CD4-positive, alpha-beta T cell treated with Interferon alpha-2 for 1 hour (primary cell): ENCODE measurements at regions not wholly inside any gene's neighbourhood (a gene's known extent, or its start where the extent isn't known, plus 50 kb on each side); places are given as distances from the start of the nearest gene placed in this dataset.
"Not testable (repeated sequence)": the region's sequence is repeated elsewhere in the genome, so short reads cannot be mapped to it uniquely, and the experiment has no call there.

Source experiments
- DNase-seq, 2 donors: peaks; one replicate each; pipeline ENCODE4 v3.0.0-alpha.2; 2020 to 2022

GRCh38 chr15:98280284-98280975 lies 319.9 kb downstream of the ARRDC4 start:
- no peak for DNase-seq

DNA sequence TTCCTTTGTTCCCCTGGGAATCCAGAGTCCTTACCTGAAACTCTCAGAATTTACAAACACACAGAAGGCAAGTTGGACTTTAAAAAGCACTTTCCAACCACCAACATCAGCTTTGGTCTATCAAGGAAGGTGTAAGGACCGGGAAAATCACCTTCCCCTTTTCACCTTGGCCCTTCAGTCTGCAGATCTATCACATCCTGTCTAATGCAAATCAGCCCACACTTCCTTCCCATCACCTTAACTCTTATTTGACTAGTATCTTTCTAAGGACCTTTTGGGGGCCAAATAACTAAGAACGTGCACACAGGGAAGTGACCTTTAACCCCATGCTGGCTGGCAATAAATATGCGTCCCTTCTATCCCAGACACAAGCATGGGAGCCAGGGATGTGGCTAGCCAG lies 320.6 kb downstream of the ARRDC4 start:
- no peak for DNase-seq

DNA sequence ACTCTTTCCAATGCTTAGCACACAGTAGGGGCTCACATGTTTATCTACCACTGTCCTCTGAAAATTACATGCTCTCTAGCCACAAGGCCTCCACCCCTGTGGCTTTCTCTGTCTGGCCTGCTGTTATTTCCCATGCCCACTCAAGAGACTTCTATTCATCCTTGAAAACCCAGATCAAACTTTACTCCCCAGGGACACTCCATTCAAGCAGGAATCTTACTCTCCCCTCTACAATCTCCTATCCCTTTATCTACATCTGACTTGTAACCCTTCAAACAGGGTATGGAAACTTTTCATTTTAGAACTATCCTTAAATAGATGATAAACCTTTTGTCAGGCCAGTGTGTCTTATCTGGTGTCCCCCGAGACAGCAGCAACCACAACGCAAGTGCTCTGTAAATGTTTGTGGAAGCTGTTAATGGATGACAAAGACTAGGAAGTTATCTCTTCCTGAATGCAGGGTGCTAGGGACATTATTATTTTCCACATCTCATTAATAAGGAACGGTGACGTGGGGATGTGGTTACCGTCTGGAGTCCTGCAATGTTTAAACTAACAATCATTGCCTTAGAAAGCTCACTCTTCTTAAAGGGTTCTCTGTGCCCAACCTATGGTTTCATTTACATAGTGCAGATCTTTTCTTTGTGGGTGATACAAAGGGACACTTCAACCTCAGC lies 322.3 kb downstream of the ARRDC4 start:
- DNase-seq = no peak

DNA sequence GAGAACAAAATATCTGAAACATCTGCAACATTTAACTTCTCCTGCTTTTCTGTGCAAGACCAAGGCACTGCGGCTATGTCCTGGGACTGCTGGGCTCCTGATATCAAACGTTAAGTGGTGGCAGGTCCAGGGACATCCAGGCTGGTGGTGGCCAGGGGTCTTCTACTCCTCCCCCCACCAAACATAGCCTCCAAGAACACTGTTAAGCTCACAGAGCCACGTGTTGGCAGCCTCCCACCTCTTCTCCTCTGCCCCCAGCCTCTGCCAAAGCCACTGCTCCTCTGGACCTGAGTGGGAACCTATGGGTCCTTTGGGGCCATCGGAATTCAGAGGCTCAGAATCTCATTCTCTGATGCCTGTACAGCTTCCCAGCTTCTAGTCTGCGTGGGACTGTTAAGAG lies 325.7 kb downstream of the ARRDC4 start:
- DNase-seq = no peak

DNA sequence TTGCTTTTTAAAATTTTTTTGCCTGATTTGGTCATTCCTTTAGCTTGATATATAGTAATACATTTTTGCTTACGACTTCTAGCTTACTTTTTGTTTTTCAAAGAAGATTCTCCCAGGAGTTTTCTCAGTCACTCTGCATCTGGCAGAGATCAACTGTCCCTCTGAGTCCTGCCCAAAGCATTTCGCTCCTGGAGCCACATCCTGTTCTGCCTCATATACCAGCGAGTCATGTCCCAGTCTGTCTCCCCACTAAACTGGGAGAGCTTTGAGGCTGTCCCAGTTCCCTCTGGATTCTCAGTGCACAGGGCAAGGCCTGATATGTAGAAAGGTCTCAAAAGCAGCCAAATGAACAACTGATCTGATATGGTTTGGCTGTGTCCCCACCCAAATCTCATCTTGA lies 326.3 kb downstream of the ARRDC4 start:
- DNase-seq = no peak

DNA sequence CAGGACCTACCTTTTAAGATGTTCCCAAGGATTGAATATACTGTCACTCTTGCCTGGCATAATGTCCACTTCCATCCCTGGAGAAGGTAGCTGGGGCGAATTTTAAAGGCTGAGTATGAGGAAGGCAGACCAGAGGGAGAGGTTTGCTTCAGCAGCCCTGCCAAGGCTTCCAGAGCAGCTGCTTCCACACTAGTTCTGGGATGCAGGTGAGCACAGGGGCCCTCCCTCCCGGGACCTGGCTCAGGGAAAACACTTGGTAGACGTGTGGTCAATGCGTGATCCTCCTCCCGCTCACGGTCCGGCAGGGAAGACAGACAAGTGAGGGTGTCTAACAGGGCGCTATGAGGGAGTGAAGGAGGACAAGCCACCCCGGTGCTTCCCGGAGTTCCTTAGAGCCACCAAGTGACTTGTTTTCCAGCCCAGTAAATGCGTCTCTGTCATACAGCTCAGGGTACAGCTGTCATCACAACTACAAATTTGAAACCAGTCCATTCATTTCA lies 327.6 kb downstream of the ARRDC4 start:
- no peak for DNase-seq

DNA sequence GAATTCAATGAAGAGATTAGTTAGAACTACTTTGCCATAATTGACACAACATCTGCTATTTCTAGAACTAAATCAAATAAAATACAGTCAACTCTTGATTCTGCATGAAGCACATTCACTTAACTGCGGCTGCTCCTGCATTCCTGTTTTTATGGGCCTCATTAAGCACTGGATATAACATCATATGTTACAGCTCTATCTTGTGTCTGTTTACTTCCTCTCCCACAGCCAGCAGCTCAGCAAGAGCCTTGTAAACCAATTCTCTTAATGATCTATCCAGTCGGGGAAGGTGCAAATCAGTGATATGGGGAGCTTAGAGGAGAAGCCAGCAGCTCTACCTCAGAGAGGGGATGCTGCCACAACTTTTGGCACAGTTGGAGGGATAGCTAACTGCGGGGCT lies 329.2 kb downstream of the ARRDC4 start:
- no peak for DNase-seq

- no peak for DNase-seq
Measured at GRCh38 chr15:98292442-98293240, 332.1 kb downstream of the ARRDC4 start.

DNA sequence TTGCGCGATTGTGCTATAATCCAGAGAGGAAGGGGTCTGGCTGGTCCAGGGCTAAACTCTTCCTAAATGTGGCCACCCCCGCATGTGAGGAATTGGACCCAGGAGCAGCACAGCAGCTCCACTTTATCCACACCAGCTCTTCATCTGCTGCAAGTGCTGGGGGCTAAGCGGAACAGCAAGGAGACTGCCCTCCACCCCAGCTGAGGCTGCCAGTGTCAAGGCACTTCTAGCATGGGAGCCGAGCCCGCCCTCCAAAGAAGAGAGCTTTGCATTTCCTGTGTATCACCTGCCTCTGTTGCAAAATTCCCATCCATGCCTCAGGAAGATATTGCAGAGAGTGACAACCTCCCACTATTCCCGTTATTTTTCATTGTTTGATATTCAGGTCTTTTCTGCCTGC lies 333.6 kb downstream of the ARRDC4 start:
- DNase-seq = no peak

- DNase-seq = not testable (repeated sequence)
Measured at GRCh38 chr15:98295101-98295759, 334.7 kb downstream of the ARRDC4 start.

DNA sequence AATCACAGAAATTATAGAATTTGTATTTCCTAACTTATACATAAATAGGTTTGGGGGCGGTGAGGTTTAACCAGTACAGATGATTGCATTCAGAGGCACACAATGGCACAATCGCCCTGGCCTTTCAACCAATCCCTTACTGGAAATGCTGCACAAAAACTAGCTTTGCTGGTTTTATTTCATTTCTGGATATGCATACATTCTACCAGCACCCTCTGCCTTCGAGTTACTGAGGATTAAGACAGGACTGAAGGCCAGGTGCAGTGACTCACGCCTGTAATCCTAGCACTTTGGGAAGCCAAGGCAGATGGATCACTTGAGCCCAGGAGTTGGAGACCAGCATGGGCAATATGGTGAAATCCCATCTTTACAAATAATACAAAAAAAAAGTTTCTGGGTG lies 336.1 kb downstream of the ARRDC4 start:
- no peak for DNase-seq

DNA sequence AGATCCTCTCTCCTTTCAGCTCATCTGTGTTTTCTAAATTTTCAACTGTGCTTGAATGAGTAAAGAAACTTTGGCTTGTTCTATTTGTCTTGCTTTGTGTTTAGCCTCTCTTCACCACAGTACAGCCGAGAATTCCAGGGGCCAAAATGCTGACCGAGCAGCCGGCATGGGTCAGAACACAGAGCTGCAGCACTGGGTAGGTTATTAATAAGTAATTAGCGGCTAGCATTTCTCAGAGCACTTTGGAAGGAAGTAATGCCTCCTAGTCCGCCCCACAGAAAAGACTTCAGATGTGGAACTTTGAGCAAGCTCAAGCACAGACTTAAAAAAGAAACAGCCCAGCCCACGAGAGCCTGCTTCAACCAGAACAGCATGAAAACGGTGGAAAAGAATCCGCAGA lies 343.9 kb downstream of the ARRDC4 start:
- no peak for DNase-seq

DNA sequence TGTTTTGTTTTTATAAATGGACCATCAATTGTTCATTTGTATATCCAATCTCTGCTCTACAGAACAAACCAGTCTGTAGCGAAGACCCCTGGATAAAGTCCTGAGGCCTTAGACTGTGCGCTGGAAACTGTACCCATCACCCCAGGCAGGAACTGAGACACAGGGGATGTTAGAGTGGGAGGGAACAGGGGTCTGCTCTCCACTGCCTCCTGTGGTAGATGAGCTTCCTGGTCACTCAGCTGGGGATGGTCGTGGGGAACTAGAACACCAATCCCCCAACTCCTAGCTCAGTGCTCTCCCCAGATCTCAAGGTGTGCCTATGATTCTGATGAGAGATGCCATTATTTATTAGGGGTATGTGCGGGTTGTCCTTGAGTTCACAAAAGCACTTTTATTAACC lies 340.2 kb upstream of the IGF1R start:
- DNase-seq = no peak

DNA sequence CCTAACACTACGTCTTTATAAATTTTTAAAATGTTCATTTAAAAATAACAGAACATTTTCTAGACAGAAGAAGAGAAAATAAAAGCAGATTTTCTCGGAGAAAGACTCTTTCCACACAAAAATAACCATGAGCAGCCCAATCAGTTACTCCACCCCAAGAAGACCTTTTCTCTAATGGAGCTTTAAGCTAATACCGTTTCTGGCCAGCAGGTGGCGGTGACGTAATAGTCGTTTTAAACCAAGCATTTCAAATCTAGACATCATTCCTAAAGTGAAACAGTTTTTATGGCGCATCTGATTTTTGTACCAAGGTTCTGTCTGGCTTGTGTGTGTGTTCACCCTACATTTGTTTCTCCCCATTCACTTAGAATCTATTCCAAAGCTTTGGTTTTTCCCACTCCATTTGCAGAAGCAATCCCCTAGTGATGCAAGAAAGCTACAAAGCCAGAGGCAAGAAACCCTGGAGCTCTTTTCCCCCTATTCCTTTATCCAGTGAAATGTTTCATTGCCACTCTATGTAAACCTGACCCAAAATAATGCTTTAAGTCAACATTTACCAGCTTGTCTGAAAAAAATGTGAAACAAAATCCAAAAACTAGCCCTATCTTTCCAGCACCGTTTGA lies 336.7 kb upstream of the IGF1R start:
- peak; percentile 35 to 61 for DNase-seq

DNA sequence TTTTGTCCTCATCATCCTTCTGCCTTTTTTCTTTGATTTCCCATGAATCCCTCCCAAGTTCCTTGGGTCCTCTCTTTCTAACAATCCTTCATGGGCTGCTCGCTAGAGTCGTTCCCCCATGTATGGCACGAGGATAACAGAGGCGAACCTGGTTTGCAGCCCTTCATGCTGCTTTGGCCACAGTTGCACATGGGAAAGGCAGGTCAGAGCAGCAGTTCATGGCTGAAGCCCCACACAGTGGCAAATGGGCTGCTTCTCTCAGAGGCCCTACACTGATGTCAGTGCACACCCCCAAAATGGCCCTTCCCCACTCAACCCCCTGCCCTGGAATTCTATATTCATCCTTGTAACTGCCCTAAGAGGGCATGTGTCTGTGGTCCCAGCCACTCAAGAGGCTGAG lies 335.4 kb upstream of the IGF1R start:
- no peak for DNase-seq

GRCh38 chr15:98315971-98316370 lies 332.4 kb upstream of the IGF1R start:
- DNase-seq = no peak

DNA sequence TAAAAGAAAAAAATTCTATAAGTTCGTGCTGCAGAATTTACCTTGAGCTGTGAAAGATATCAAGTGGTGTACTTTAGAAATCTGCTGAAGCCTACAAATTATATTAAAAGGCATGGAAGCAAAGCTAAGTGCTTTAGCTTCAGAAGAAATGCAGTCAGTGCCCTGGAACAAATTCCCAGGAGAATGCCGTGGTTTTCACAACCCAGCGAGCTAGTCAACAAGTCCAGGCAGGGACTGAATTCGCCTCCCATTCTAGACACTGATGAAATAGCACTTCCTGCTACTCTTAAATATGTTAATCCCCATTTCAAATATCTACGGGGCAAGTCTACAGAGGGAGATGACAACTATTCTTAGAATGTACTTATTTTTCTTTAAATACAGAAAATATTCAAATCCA lies 326.4 kb upstream of the IGF1R start:
- DNase-seq = no peak

- DNase-seq = no peak
Measured at GRCh38 chr15:98322581-98322980, 325.8 kb upstream of the IGF1R start.

DNA sequence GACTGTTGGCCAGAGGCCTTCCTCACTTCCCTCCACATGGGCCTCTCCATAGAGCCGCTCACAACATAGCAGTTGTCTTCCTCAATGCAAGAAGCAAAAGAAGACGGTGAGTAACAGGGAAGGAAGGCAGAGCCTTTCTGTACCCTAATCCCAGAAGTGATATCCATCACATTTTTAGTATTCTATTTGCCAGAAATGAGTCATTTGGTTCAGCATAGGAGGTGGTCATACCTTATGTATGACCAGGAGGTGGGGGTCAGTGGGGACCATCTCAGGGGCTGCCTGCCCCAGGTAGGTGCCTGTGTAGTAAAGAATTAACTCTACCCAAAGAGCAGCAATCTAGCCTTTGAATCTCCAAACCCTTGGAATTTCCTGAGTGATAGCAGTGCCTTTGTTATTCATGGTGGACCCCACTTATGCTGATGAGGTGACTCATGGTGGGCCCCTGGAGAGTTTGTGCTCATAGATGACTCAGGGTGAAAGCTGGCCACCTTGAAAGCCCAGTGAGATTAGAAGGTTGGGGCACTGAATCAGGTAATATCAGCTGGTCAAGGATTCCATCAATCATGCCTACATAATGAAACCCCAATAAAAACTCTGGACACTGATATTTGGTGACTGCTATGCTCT lies 323.9 kb upstream of the IGF1R start:
- no peak for DNase-seq

GRCh38 chr15:98326804-98327203 lies 321.5 kb upstream of the IGF1R start:
- DNase-seq = no peak

DNA sequence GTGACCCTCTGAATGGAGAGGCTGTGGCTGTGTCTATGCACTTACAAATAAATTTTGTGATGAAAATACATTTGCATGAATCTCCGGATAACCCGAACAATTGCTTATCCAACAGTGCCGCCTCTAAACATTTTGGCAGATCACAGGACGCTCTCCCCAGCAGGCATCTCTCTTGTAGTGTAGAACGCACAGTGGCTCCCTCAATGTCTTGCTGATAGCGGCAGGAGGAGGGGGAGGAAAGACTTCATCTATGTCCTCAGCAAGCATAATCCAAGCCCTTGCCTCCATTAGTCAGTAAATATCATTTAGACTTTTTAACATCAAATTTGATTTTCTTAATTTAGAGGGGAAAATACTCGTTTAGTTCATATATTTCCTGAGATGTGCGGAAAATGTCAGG lies 318.1 kb upstream of the IGF1R start:
- DNase-seq = no peak

GRCh38 chr15:98330692-98331435 lies 317.5 kb upstream of the IGF1R start:
- DNase-seq = no peak
